ENCODE measurements at regions not wholly inside any gene's neighbourhood (a gene's known extent, or its start where the extent isn't known, plus 50 kb on each side); places are given as distances from the start of the nearest gene placed in this dataset.
"Not testable (repeated sequence)": the region's sequence is repeated elsewhere in the genome, so short reads cannot be mapped to it uniquely, and the experiment has no call there.

DNA sequence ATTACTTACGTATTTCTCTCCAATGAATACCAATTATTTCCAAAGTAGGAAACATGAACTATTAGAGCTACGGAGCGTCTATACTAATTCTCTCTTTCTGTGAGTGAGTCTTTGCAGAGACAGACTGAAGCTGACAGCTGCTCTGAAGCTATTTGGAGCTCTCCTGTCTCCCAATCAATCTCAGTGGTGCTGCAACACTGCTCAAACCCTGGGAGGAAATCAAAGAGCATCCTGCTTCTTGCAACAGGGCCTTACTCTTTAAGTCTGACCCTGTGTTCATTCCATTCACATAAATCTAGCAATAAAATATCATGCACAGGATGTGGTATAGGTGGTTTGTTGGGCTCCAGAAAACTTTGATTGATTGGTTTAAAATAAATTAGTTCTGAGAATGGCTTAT, 685.7 kb upstream of the IGFBP3 start:
- Mint-ChIP-seq H3K9me3 (no peaks in the 10 kb centered on the region), H3K27ac (no peak overlapping the region), H3K4me1 (ENCODE audit: low read depth) (no peaks in the 10 kb centered on the region), H3K4me3 (ENCODE audit: low read depth) (no peak overlapping the region), H3K27me3 (ENCODE audit: low read depth) (no peaks in the 10 kb centered on the region), H3K36me3 (ENCODE audit: low read depth) (no peaks in the 10 kb centered on the region)
- DNase-seq (ENCODE audit: low spot score): no peak
- intact Hi-C loops (cut with micrococcal nuclease): no loop called here

DNA sequence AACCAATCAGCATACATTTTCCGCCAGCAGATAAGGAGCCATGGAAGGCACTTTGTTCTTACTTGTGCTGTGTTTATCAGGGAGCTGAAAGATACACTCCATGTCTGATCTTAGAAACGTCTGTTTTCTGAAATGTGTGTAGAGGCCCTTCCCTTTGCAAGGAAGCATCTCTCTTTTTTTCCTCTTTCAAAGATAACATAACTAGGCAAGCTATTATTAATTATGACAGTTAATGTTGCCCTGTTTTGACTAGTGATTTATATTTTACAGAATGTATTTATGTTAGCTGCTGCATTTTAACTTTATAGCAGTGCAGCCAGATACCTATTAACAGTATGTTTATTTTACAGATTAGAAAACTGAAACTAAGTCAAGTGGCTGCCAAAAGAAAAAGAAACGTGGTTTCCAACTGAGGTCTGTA, 683.2 kb upstream of the IGFBP3 start:
- Mint-ChIP-seq H3K27ac (no peak overlapping the region), H3K36me3 (ENCODE audit: low read depth) (no peaks in the 10 kb centered on the region), H3K9me3 (no peaks in the 10 kb centered on the region), H3K4me1 (ENCODE audit: low read depth) (no peaks in the 10 kb centered on the region), H3K4me3 (ENCODE audit: low read depth) (no peak overlapping the region), H3K27me3 (ENCODE audit: low read depth) (no peaks in the 10 kb centered on the region)
- intact Hi-C loops (cut with micrococcal nuclease): no loop called here
- DNase-seq (ENCODE audit: low spot score): no peak

GRCh38 chr7:46603780-46604179, 682.7 kb upstream of the IGFBP3 start:
- no peaks in the 10 kb centered on the region for H3K27me3 Mint-ChIP-seq (ENCODE audit: low read depth)
- H3K9me3 Mint-ChIP-seq: no peaks in the 10 kb centered on the region
- intact Hi-C loops (cut with micrococcal nuclease): no loop called here
- no peaks in the 10 kb centered on the region for H3K36me3 Mint-ChIP-seq (ENCODE audit: low read depth)
- no peak overlapping the region for H3K4me3 Mint-ChIP-seq (ENCODE audit: low read depth)
- no peak overlapping the region for H3K27ac Mint-ChIP-seq
- no peak for DNase-seq (ENCODE audit: low spot score)
- H3K4me1 Mint-ChIP-seq (ENCODE audit: low read depth): no peaks in the 10 kb centered on the region

DNA sequence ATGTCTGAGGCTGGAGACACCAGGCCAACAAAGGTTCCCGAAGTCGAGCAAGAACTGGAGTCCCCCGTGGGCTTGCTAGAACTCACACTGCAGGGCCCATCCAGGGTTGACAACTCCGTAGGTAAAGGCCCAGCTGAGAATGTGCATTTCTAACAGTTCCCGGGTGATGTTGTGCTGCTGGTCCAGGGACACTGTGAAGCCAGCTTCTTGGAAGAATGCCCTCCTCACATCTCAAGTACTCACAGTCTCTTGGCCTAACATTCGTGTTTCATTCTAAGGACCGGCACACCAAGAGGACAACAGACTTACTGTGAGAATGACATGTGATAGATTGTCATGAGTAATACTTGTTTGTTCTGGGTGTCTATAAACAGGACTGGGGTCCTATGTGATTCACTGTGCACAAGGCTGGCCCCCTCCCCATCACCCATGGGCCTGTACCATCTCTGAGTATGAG, 682.3 kb upstream of the IGFBP3 start:
- intact Hi-C loops (cut with micrococcal nuclease): no loop called here
- H3K9me3 Mint-ChIP-seq: no peaks in the 10 kb centered on the region
- no peaks in the 10 kb centered on the region for H3K36me3 Mint-ChIP-seq (ENCODE audit: low read depth)
- no peak overlapping the region for H3K27ac Mint-ChIP-seq
- no peak for DNase-seq (ENCODE audit: low spot score)
- H3K27me3 Mint-ChIP-seq (ENCODE audit: low read depth): no peaks in the 10 kb centered on the region
- H3K4me1 Mint-ChIP-seq (ENCODE audit: low read depth): no peaks in the 10 kb centered on the region
- H3K4me3 Mint-ChIP-seq (ENCODE audit: low read depth): no peak overlapping the region

- Mint-ChIP-seq H3K27me3 (ENCODE audit: low read depth) (no peaks in the 10 kb centered on the region), H3K27ac (no peak overlapping the region), H3K9me3 (no peaks in the 10 kb centered on the region), H3K4me1 (ENCODE audit: low read depth) (no peaks in the 10 kb centered on the region), H3K36me3 (ENCODE audit: low read depth) (no peaks in the 10 kb centered on the region), H3K4me3 (ENCODE audit: low read depth) (no peak overlapping the region)
- intact Hi-C loops (cut with micrococcal nuclease): no loop called here
- DNase-seq (ENCODE audit: low spot score): no peak
Observed at GRCh38 chr7:46600340-46600739, 679.3 kb upstream of the IGFBP3 start.

DNA sequence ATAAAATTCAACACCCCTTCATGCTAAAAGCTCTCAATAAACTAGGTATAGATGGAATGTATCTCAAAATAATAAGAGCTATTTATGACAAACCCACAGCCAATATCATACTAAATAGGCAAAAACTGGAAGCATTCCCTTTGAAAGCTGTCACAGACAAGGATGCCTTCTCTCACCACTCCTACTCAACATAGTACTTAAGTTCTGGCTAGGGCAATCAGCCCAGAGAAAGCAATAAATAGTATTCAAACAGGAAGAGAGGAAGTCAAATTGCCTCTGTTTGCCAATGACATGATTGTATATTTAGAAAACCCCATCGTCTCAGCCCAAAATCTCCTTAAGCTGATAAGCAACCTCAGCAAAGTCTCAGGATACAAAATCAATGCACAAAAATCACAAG, 673.8 kb upstream of the IGFBP3 start:
- H3K36me3 Mint-ChIP-seq (ENCODE audit: low read depth); intact Hi-C loops (cut with micrococcal nuclease); H3K4me1 Mint-ChIP-seq (ENCODE audit: low read depth): not testable (repeated sequence)

GRCh38 chr7:46590918-46591905, 670.1 kb upstream of the IGFBP3 start:
- H3K4me1 Mint-ChIP-seq (ENCODE audit: low read depth); intact Hi-C loops (cut with micrococcal nuclease); H3K4me3 Mint-ChIP-seq (ENCODE audit: low read depth); DNase-seq (ENCODE audit: low spot score); H3K36me3 Mint-ChIP-seq (ENCODE audit: low read depth); H3K27ac Mint-ChIP-seq; H3K27me3 Mint-ChIP-seq (ENCODE audit: low read depth): not testable (repeated sequence)
- H3K9me3 Mint-ChIP-seq: peaks cover 26% of the 10 kb centered on the region

More for the DNA sequence above, 673.8 kb upstream of the IGFBP3 start:
- not testable (repeated sequence) for DNase-seq (ENCODE audit: low spot score); H3K4me3 Mint-ChIP-seq (ENCODE audit: low read depth); H3K27me3 Mint-ChIP-seq (ENCODE audit: low read depth); H3K27ac Mint-ChIP-seq
- H3K9me3 Mint-ChIP-seq: peaks cover 19% of the 10 kb centered on the region

- DNase-seq (ENCODE audit: low spot score): no peak
- H3K9me3 Mint-ChIP-seq: peaks cover 29% of the 10 kb centered on the region
- intact Hi-C loops (cut with micrococcal nuclease): no loop called here
- H3K4me3 Mint-ChIP-seq (ENCODE audit: low read depth): no peak overlapping the region
- H3K27me3 Mint-ChIP-seq (ENCODE audit: low read depth): no peaks in the 10 kb centered on the region
- H3K36me3 Mint-ChIP-seq (ENCODE audit: low read depth): no peaks in the 10 kb centered on the region
- H3K27ac Mint-ChIP-seq: no peak overlapping the region
- H3K4me1 Mint-ChIP-seq (ENCODE audit: low read depth): no peaks in the 10 kb centered on the region
Observed at GRCh38 chr7:46589286-46589685, 668.2 kb upstream of the IGFBP3 start.

- intact Hi-C loops (cut with micrococcal nuclease): no loop called here
- Mint-ChIP-seq H3K9me3 (peaks cover 18% of the 10 kb centered on the region), H3K27ac (no peak overlapping the region), H3K36me3 (ENCODE audit: low read depth) (no peaks in the 10 kb centered on the region), H3K27me3 (ENCODE audit: low read depth) (no peaks in the 10 kb centered on the region), H3K4me1 (ENCODE audit: low read depth) (no peaks in the 10 kb centered on the region), H3K4me3 (ENCODE audit: low read depth) (no peak overlapping the region)
- DNase-seq (ENCODE audit: low spot score): no peak
Observed at GRCh38 chr7:46586406-46586805, 665.3 kb upstream of the IGFBP3 start.

DNA sequence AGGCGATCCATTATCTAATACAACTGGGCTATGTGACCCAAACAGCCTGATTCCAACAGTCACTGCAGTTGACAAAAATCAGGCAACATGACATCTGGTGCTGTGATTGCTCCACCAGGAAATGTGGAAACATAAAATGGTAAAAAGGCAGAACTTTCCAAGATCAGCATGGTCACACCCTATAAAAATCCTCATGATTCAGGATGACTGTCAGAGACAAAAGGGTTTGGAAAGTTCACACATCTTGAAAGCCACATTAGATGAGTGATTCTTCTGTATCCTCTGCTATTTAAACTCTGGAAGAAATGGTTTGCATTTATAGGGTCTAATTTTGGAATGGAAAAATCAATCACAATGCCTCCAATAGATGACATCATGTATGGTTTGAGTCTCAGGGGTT, 662.6 kb upstream of the IGFBP3 start:
- Mint-ChIP-seq H3K4me1 (ENCODE audit: low read depth) (no peaks in the 10 kb centered on the region), H3K9me3 (peaks cover 17% of the 10 kb centered on the region), H3K4me3 (ENCODE audit: low read depth) (no peak overlapping the region), H3K27me3 (ENCODE audit: low read depth) (no peaks in the 10 kb centered on the region), H3K36me3 (ENCODE audit: low read depth) (no peaks in the 10 kb centered on the region), H3K27ac (no peak overlapping the region)
- no peak for DNase-seq (ENCODE audit: low spot score)
- intact Hi-C loops (cut with micrococcal nuclease): no loop called here

DNA sequence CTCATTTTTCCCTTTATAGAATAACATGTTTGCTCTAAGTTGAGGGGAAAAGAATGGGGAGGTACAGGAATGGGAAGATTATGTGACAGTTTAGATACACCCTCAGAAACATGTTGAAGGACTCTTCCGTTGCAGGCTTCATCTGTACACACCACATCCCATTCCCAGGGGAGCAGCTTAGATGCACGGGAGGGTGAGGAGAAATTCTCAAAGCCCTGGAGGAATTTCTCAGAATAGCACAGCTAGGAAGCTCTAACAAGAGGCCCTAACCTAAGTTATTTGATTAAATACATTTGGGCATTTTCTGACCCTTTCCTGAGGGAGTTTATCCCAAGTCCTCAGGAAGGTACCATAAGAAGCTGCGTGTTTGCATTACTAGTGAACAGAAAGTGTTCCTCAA, 660.2 kb upstream of the IGFBP3 start:
- Mint-ChIP-seq H3K4me1 (ENCODE audit: low read depth) (no peaks in the 10 kb centered on the region), H3K27me3 (ENCODE audit: low read depth) (no peaks in the 10 kb centered on the region), H3K27ac (no peak overlapping the region), H3K9me3 (peaks cover 22% of the 10 kb centered on the region), H3K4me3 (ENCODE audit: low read depth) (no peak overlapping the region), H3K36me3 (ENCODE audit: low read depth) (no peaks in the 10 kb centered on the region)
- intact Hi-C loops (cut with micrococcal nuclease): no loop called here
- DNase-seq (ENCODE audit: low spot score): no peak

- no peak overlapping the region for H3K27ac Mint-ChIP-seq
- no peaks in the 10 kb centered on the region for H3K4me1 Mint-ChIP-seq (ENCODE audit: low read depth)
- peaks cover 22% of the 10 kb centered on the region for H3K9me3 Mint-ChIP-seq
- intact Hi-C loops (cut with micrococcal nuclease): no loop called here
- H3K36me3 Mint-ChIP-seq (ENCODE audit: low read depth): no peaks in the 10 kb centered on the region
- no peak overlapping the region for H3K4me3 Mint-ChIP-seq (ENCODE audit: low read depth)
- no peak for DNase-seq (ENCODE audit: low spot score)
- no peaks in the 10 kb centered on the region for H3K27me3 Mint-ChIP-seq (ENCODE audit: low read depth)
Observed at GRCh38 chr7:46580766-46581165, 659.7 kb upstream of the IGFBP3 start.

- intact Hi-C loops (cut with micrococcal nuclease): no loop called here
- DNase-seq (ENCODE audit: low spot score): no peak
Observed at GRCh38 chr7:46577394-46577793, 656.3 kb upstream of the IGFBP3 start.

More at GRCh38 chr7:46577394-46577793, 656.3 kb upstream of the IGFBP3 start:
- Mint-ChIP-seq H3K27me3 (ENCODE audit: low read depth) (no peaks in the 10 kb centered on the region), H3K4me1 (ENCODE audit: low read depth) (no peaks in the 10 kb centered on the region), H3K36me3 (ENCODE audit: low read depth) (no peaks in the 10 kb centered on the region), H3K4me3 (ENCODE audit: low read depth) (no peak overlapping the region), H3K9me3 (peaks cover 45% of the 10 kb centered on the region), H3K27ac (no peak overlapping the region)
